Inferior parietal cortex (tissue), 1 donor: ENCODE measurements at regions not wholly inside any gene's neighbourhood (a gene's known extent, or its start where the extent isn't known, plus 50 kb on each side); places are given as distances from the start of the nearest gene placed in this dataset.

ENCODE experiments used
- DNase-seq: peaks from one replicate; pipeline ENCODE4 v3.0.0-alpha.2; 2016; ENCODE audit errors: extremely low spot score

GRCh38 chr7:106775975-106776607 lies 89.0 kb upstream of the PIK3CG start:
- no peak for DNase-seq

DNA sequence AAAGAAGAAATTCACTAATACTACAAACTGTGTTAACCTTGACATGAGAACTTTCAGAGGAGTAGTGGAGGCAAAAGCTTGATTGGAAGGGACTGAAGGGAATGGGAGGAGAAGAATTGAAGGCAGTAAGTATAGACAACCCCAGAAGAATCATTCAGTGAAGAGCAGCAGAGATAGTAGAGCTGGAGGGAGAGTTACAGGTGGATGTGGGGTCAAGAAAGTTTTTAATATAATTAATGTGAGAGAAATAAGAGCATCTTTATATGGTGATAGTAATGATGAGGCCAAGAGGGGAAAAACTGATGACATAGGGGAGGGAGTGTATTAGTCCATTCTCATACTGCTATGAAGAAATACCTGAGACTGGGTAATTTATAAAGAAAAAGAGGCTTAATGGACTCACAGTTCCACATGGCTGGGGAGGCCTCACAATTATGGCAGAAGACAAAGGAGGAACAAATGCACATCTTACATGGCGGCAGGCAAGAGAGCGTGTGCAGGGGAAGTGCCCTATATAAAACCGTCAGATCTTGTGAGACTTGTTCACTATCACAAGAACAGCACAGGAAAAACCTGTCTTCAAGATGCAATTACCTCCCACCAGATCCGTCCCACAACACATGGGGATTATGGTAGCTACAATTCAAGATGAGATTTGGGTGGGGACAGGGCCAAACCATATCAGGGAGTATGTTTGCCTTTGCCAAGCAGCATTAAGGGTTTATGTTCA lies 88.3 kb upstream of the PIK3CG start:
- DNase-seq, result no peak

DNA sequence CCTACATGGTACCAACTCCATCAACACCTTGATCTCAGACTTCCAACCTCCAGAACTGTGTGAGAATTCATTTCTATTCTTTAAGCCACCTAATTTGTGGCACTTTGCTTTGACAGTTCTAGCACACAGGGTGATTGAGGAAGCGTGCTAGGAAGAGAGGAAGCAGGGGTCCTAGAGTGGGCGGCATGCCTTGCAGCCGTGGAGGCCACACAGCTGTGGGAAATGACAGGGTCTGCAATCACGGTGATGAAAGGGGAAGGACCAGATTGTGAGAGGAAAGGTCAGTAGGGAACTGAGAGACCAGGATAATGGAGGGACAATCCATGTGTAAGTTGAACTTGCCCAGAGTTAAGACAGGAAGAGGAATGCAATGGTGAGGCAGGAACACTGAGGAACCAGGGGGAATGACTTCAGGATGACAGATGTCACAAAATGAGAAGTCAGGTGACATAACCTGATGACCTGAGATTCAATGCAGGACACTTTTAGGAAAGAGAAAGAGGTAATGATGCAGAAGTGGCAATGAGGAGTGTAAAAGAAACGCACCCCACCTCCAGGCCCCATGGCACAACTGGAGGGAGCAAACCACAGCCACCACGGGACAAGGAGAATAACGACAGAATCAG lies 87.3 kb upstream of the PIK3CG start:
- no peak for DNase-seq

- DNase-seq, result no peak
These were observed 86.3 kb upstream of the PIK3CG start for GRCh38 chr7:106778656-106779250.

GRCh38 chr7:106779877-106780276 lies 85.2 kb upstream of the PIK3CG start:
- DNase-seq, result no peak

DNA sequence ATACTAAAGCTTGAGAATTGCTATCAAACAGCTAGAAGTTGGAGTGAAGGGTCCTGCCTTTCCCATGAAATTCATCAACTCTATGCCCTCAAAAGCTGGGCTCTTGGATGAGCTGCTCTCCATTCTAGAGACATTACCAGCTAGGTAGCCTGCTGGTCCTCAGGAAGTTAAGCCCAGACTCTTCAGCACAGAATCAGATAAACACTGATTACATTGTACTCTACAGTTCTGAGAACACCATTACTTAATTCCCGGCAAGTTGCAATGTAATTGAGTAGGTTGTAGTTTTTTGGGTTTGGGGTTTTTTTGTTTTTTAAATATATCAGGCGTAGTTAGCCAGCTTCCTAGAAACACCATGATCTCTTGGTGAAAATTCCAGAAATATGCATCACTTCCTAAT lies 84.1 kb upstream of the PIK3CG start:
- no peak for DNase-seq

DNA sequence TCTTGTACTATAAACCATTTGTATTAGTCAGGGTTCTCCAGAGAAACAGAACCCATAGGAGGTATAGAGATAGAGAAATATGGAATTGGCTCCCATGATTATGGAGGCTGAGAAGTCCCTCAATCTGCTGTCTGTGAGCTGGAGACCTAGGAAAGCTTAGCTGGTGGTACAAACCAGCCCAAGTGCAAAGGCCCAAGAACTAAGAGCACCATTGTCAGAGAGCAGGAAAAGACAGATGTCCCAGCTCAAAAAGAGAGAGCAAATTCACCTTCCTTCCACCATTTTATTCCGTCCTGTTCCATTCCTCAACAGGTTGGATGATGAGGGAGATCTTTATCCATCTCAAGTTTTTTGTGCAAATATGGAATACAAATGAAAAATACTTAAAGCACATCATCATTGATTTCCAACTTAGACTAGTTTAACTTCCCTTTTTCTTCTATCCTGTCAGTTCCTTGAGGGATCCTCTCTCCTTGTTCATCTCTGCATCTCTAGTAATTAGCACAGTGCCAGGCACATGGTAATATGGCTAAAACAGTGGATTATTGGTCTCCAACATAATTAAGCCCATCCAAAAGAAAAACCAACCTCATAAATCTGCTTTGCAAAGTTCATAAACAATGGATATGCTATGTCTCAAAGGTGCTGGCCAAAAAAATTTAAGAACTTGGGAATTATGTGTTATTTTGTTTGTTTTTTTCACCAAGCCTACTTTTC lies 83.1 kb upstream of the PIK3CG start:
- DNase-seq, result no peak

GRCh38 chr7:106783286-106783685 lies 81.8 kb upstream of the PIK3CG start:
- DNase-seq, result no peak

DNA sequence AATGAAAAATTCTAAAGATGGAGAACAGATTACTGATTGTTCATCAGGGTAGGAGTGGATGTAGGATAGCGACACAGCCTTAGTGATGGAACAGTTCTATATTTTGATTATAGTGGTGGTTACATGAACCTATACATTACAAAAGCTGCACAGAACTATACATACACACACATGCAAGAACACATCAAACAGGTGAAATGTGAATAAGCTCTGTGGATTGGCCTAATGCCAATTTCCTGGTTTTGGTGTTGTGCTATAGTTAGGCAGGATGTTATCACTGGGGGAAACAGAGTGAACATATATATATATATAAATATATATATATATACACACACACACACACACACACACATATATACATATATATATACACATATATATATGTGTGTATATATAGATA lies 76.4 kb upstream of the PIK3CG start:
- no peak for DNase-seq

- DNase-seq, result no peak
These were observed 73.6 kb upstream of the PIK3CG start for GRCh38 chr7:106791526-106791925.

DNA sequence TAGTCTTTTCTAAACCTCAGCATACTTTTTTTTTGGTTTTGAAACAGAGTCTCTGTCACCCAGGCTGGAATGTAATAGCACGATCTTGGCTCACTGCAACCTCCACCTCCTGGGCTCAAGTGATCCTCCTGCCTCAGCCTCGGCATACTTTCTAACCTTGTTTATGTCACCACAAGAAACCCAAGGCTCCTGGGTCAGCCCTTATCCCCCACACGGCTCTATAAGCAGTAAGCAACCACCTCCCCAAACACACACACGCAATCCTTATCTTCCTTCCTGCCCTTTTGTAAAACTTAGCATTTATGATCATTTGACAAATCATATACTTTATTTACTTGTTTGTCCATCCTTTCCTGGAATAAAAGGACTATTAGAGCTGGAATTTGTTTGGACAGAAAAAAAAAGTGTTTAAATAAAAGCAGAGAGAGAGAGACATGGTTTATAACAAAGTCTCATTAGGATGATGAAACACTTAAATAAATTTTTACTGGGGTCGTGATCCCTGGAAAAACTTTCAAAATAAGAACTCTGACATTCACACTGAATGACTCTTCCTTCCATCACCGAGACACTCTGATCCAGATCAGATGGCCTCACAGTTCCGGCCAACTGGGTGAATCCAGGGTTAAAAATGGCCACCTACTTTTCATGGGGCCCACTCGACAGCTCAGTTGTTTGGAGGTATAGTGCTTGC lies 72.7 kb upstream of the PIK3CG start:
- DNase-seq, result no peak

- DNase-seq, result peak; percentile 54
These were observed 71.8 kb upstream of the PIK3CG start for GRCh38 chr7:106793015-106793975.

- DNase-seq, result no peak
These were observed 70.6 kb upstream of the PIK3CG start for GRCh38 chr7:106794276-106795083.

- DNase-seq, result no peak
These were observed 69.8 kb upstream of the PIK3CG start for GRCh38 chr7:106795084-106795876.

GRCh38 chr7:106795877-106796231 lies 69.2 kb upstream of the PIK3CG start:
- DNase-seq, result no peak

DNA sequence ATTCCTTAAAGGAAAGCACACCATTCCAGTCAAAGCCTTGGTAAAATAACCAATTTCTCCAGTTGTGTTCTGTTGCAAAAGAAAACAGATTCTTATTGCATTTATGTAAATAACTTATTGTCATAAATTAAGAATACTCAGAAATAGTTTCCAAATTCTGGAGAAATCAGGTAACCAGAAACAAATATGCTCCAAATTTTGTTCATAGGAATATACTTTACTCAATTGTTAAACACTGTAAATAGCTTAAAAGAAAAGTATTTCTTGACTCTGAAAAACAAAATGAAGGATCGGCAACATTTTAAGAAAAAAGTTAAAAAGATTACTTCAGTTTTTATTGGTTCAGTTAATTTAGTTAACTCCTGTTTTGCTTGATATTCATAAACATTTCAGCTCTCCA lies 67.1 kb upstream of the PIK3CG start:
- DNase-seq, result no peak

DNA sequence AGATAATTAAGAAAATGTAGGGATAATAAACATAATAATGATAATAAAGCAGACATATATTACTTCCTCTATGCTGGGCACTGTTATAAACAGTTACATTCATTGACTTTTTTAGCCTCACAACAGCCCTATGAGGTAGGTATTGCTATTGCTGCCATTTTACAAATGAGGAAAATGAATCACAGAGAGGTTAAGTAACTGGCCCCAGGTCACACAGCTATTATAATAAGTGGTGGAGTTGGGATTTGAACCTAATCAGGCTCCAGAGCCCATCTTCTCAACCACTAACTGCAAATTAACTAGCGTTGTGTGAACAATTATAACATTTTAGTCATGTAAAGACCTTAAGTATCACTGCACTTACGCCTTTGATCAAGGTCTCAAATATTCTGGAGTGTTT lies 62.5 kb upstream of the PIK3CG start:
- no peak for DNase-seq

DNA sequence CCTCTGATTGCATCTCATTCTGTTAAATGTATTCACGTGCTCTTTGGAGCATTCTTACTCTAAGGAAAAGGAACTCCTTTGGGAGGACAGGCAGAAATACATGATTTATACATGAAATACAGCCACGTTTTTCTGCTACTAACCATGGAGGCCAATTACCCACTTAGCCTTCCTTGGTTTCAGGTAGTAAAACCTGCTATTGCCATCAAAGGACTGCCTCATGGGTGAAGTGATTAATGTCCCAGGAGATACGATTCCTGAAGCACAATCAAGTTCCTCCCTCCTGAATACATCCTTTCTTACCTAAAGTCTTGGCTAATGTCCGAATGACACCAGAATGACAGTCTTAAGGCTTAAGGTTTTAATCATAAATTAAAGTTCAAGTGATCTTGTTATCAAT lies 58.5 kb upstream of the PIK3CG start:
- no peak for DNase-seq

GRCh38 chr7:106807474-106807873 lies 57.6 kb upstream of the PIK3CG start:
- DNase-seq, result no peak
